ENCODE measurements at regions not wholly inside any gene's neighbourhood (a gene's known extent, or its start where the extent isn't known, plus 50 kb on each side); places are given as distances from the start of the nearest gene placed in this dataset.

DNA sequence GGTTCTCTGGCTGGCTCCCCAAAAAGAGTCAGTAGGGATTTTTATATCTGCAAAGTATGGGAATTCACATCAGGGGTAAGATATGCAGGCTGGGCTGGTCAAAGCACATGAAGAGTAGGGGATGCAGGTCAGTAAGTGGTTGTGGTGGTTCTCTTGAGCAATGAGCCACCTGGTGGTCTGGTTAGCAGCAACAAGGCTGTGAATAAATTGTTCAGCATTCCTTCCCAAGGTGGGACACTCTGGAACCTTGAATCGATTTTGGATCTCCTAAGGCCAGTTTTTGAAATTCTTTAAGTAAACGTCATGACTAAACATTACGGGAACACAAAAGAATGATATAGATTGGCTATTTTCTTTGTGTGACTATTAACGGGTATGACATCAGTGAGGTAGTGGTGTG, 563.0 kb upstream of the NEGR1 start:
- no peaks in the 10 kb centered on the region for H3K27me3 Mint-ChIP-seq
- peaks cover 9% of the 10 kb centered on the region for H3K9me3 Mint-ChIP-seq
- H3K36me3 Mint-ChIP-seq: no peaks in the 10 kb centered on the region
- H3K4me1 Mint-ChIP-seq: no peaks in the 10 kb centered on the region
- H3K27ac Mint-ChIP-seq: no peak overlapping the region
- DNase-seq: no peak
- H3K4me3 Mint-ChIP-seq: no peak overlapping the region
- CTCF ChIA-PET: no interaction called here

DNA sequence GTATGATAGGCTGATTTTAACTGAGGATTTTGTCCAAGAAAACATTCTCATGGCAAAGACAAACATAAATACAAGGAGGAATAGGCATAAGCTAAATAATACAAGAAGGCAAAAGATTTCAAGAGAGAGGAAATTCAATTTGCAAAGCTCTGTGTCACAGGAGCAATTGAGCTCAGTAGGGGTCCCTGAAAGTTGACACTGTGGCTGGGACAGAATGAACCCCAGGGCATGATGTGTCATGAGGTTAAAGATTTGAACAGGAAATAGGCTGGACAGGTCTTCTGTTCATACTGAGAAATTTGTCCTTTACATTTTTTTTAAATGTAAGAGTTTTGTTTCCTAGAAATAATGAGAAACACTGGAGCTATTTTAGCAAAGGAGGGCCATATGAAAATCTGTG, 555.4 kb upstream of the NEGR1 start:
- DNase-seq: no peak
- no peak overlapping the region for H3K4me3 Mint-ChIP-seq
- CTCF ChIA-PET: no interaction called here
- peaks cover 14% of the 10 kb centered on the region for H3K9me3 Mint-ChIP-seq
- H3K27ac Mint-ChIP-seq: no peak overlapping the region
- H3K27me3 Mint-ChIP-seq: no peaks in the 10 kb centered on the region
- H3K4me1 Mint-ChIP-seq: no peaks in the 10 kb centered on the region
- H3K36me3 Mint-ChIP-seq: no peaks in the 10 kb centered on the region

DNA sequence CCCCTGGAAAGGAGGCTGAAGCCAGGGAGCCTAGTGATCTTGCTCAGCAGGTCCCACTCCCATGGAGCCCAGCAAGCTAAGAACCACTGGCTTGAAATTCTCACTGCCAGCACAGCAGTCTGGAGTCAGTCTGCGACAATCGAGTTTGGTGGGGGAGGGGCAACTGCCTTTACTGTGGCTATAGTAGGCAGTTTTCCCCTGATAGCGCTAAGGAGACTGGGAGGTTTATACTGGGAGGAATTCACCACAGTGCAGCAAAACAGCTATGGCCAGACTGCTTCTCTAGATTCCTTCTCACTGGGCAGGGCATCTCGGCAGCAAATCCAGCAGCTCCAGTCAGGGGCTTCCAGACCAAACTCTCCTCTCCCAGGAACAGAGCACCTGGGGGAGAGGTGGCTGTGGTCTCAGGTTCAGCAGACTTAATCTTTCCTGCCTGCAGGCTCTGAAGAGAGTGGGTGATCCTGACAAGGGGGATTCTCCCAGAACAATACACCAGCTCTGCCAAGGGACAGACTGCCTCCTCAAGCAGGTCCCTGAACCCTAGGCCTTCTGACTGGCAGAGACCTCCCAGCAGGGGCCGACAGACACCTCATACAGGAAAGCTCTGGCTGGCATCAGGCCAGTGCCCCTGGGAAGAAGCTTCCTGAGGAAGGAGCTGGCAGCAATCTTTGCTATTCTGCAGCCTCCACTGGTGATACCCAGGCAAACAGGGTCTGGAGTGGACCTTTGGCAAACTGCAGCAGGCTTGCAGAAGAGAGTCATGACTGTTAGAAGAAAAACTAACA, 548.5 kb upstream of the NEGR1 start:
- peaks cover 15% of the 10 kb centered on the region for H3K9me3 Mint-ChIP-seq

DNA sequence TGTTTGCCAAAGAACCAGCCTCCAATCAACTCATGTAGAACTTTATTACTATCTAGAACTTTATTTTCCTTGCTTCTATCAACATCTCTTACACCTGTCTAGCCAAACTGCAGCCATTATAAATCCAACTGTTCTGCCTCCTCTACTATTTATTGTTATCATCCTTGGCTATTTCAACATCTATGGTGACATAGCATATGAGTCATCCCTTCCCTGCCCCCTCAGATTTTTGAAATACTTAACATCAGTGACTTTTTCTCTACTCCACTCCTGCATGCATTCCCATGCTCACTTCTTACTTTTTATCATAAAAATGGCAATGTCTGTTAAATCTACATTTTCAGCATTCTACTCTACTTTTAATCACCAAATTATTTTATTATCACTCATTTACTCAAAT, 544.9 kb upstream of the NEGR1 start:
- Mint-ChIP-seq H3K27me3 (no peaks in the 10 kb centered on the region), H3K4me1 (no peaks in the 10 kb centered on the region), H3K9me3 (peaks cover 12% of the 10 kb centered on the region), H3K27ac (no peak overlapping the region), H3K4me3 (no peak overlapping the region), H3K36me3 (no peaks in the 10 kb centered on the region)
- CTCF ChIA-PET: no interaction called here
- no peak for DNase-seq

More for the DNA sequence above, 548.5 kb upstream of the NEGR1 start:
- CTCF ChIA-PET: no interaction called here
- no peaks in the 10 kb centered on the region for H3K36me3 Mint-ChIP-seq
- no peaks in the 10 kb centered on the region for H3K4me1 Mint-ChIP-seq
- H3K27ac Mint-ChIP-seq: no peak overlapping the region
- DNase-seq: no peak
- no peak overlapping the region for H3K4me3 Mint-ChIP-seq
- no peaks in the 10 kb centered on the region for H3K27me3 Mint-ChIP-seq

DNA sequence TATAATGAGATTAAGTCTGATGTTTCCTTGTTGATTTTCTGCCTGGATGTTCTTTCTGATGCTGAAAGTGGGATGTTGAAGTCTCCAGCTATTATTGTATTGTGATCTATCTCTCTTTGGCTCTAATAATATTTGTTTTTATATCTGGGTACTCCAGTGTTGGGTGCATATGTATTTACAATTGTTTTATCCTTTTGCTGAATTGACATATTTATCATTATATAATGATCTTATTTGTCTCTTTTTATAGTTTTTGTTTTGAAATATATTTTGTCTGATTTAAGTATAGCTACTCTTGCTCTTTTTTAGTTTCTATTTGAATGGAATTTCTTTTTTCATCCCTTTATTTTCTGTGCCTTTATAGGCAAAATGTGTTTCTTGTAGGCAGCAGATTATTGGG, 522.2 kb upstream of the NEGR1 start:
- Mint-ChIP-seq H3K27me3 (no peaks in the 10 kb centered on the region), H3K36me3 (no peaks in the 10 kb centered on the region), H3K4me1 (no peaks in the 10 kb centered on the region), H3K4me3 (no peak overlapping the region), H3K9me3 (peaks cover 5% of the 10 kb centered on the region), H3K27ac (no peak overlapping the region)
- CTCF ChIA-PET: no interaction called here
- DNase-seq: no peak

DNA sequence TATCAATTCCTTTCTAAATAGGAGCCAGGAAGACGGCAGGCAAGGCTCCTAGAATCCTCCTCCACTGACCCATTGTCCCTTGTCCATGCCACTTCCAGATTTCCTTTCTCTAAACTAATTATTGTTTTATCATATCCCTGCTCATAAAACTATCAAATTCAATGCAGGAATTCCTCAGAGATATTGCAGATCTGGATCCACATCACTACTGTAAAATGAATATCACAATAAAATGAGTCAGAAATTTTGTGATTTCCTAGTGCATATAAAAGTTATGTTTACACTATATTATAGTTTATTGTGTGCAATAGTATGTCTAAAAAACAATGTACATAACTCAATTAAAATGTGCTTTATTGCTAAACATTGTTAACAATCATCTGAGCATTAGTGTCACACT, 498.7 kb upstream of the NEGR1 start:
- Mint-ChIP-seq H3K4me3 (no peak overlapping the region), H3K9me3 (no peaks in the 10 kb centered on the region), H3K27me3 (no peaks in the 10 kb centered on the region), H3K36me3 (no peaks in the 10 kb centered on the region), H3K4me1 (no peaks in the 10 kb centered on the region), H3K27ac (no peak overlapping the region)
- DNase-seq: no peak
- CTCF ChIA-PET: no interaction called here

DNA sequence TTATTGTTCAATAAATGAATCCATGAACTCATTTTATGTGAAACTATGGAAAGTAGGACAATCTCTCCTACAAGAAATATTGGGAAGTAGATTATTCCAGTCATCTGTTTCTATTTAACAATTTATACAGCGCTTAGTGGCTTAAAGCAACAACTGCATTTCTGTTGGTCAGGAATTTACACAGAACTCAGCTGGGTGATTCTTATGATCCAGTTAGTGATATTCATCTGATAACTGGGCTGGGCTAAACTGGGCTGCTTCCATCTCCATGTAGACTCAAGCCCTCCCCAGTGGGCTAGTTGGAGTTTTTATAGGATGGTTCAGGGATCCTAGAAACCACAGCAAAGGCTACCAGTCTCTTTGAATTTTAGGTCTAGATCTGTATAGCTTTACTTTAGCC, 497.9 kb upstream of the NEGR1 start:
- H3K36me3 Mint-ChIP-seq: no peaks in the 10 kb centered on the region
- no peak for DNase-seq
- no peak overlapping the region for H3K27ac Mint-ChIP-seq
- H3K4me3 Mint-ChIP-seq: no peak overlapping the region
- H3K9me3 Mint-ChIP-seq: peaks cover 1% of the 10 kb centered on the region
- H3K27me3 Mint-ChIP-seq: no peaks in the 10 kb centered on the region
- CTCF ChIA-PET: no interaction called here
- no peaks in the 10 kb centered on the region for H3K4me1 Mint-ChIP-seq

DNA sequence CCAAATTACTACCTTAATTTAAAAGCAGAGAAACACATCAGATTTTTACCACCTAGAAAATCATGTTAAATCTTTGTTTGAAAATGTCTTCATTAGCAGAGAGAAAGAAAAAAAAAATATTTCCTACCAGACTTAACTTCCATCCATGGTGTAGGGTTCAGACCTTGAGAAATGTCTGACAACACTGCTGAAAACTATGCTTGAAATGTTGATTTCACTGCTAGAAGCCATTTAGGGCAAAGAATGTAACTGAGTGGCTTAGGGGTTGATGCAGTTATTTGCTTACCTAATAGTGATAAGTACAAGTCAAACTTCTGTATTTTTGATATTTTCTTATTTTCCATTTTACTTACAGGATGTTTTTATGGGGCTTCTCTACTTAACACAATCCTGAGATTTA, 495.6 kb upstream of the NEGR1 start:
- CTCF ChIA-PET: no interaction called here
- Mint-ChIP-seq H3K4me1 (no peaks in the 10 kb centered on the region), H3K36me3 (no peaks in the 10 kb centered on the region), H3K27me3 (no peaks in the 10 kb centered on the region), H3K9me3 (peaks cover 5% of the 10 kb centered on the region), H3K27ac (no peak overlapping the region), H3K4me3 (no peak overlapping the region)
- no peak for DNase-seq

DNA sequence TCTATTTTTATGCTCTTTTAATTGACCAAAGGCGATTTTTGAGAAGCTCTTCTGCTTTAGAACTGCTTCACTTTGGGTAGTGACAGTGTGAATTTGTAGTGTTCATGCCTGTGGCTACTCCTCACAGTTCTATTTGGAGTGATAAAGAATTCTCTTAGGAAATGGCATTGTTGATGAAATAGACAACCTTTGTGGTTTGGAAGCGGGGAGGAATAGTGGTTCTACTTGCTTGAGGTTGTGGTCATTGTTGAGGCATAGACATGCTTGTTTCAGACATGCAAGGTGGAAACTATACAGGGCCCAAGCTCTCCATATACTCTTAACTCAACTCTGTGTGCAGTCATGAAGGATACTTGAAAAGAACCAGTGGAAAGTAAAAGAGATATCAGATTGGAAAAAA, 481.1 kb upstream of the NEGR1 start:
- Mint-ChIP-seq H3K4me3 (no peak overlapping the region), H3K9me3 (peaks cover 2% of the 10 kb centered on the region), H3K27me3 (no peaks in the 10 kb centered on the region), H3K4me1 (no peaks in the 10 kb centered on the region), H3K36me3 (no peaks in the 10 kb centered on the region), H3K27ac (no peak overlapping the region)
- no peak for DNase-seq
- CTCF ChIA-PET: no interaction called here

DNA sequence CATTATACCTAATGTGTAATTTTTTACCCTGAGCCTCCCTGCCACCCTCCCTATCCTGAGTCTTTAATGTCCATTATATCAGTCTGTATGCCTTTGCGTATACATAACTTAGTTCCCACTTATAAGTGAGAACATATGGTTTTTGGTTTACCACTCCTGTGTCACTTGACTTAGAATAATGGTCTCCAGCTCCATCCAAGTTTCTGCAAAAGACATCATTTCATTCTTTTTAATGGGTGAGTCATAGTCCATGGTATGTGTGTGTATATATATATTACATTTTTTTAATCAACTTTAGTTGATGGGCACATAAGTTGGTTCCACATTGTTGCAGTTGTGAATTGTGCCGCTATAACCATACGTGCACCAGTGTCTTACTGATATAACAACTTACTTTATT, 477.1 kb upstream of the NEGR1 start:
- no peak for DNase-seq
- H3K4me1 Mint-ChIP-seq: no peaks in the 10 kb centered on the region
- H3K36me3 Mint-ChIP-seq: no peaks in the 10 kb centered on the region
- no peaks in the 10 kb centered on the region for H3K27me3 Mint-ChIP-seq
- CTCF ChIA-PET: no interaction called here
- no peak overlapping the region for H3K4me3 Mint-ChIP-seq
- H3K27ac Mint-ChIP-seq: no peak overlapping the region
- H3K9me3 Mint-ChIP-seq: peaks cover 2% of the 10 kb centered on the region

DNA sequence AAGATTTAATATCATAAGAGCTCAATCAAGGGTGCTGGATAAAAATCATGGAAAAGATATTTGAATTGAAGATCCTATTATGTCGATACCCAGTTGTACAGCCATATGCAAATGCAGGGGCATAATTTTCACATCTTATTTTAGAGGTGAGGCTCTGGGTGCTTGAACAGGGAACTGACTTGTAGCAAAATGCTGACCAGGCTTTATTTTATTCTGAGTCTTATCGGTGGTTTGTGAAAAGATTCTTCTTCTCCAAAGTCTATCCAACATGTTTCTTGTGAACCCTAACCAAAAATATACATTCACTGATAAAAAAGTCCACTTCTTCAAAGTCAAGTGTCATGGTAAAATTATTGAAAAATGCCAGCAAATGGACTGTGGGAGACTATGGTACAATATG, 475.5 kb upstream of the NEGR1 start:
- H3K9me3 Mint-ChIP-seq: peaks cover 2% of the 10 kb centered on the region
- no peak overlapping the region for H3K4me3 Mint-ChIP-seq
- no peaks in the 10 kb centered on the region for H3K4me1 Mint-ChIP-seq
- H3K36me3 Mint-ChIP-seq: no peaks in the 10 kb centered on the region
- no peak overlapping the region for H3K27ac Mint-ChIP-seq
- CTCF ChIA-PET: no interaction called here
- DNase-seq: no peak
- H3K27me3 Mint-ChIP-seq: no peaks in the 10 kb centered on the region

DNA sequence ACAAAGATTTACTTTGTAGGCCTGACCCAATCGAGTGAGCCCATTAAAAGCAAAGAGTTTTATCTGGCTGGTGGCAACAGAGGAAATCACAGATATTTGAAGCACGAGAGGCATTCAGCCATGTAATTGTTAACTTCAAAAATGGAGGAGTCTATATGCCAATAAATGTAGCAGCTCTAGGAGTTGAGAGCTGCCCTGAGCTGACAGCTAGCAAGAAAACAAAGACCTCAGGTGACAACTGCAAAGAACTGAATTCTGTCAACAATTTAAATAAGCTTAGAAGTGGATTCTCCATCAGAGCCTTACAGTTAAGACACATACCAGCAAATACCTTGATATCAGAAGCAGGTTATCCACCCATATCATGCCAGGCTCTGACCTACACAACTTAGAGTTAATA, 463.1 kb upstream of the NEGR1 start:
- Mint-ChIP-seq H3K27me3 (no peaks in the 10 kb centered on the region), H3K27ac (no peak overlapping the region), H3K9me3 (peaks cover 3% of the 10 kb centered on the region), H3K4me1 (no peaks in the 10 kb centered on the region), H3K36me3 (no peaks in the 10 kb centered on the region), H3K4me3 (no peak overlapping the region)
- no peak for DNase-seq
- CTCF ChIA-PET: no interaction called here

DNA sequence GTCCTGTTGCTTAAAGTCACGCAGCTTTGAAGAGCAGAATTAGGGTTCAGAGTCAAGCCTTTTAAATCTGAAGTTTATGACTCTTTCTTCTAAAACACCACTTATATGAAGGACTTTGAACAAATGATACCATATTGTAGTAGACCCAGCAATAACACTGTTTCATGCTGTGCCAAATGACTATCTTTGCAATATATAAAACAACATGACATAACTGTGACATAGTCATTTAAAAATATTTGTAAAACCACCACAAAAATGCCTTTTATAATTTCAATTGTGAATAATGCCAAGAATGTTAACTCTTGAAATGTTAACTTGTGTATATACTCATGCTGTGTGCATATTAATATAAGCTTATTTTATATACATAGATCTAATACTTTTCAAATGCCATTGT, 452.1 kb upstream of the NEGR1 start:
- Mint-ChIP-seq H3K4me3 (no peak overlapping the region), H3K4me1 (no peaks in the 10 kb centered on the region), H3K27ac (no peak overlapping the region), H3K9me3 (peaks cover 12% of the 10 kb centered on the region), H3K27me3 (no peaks in the 10 kb centered on the region), H3K36me3 (no peaks in the 10 kb centered on the region)
- no peak for DNase-seq
- CTCF ChIA-PET: no interaction called here

DNA sequence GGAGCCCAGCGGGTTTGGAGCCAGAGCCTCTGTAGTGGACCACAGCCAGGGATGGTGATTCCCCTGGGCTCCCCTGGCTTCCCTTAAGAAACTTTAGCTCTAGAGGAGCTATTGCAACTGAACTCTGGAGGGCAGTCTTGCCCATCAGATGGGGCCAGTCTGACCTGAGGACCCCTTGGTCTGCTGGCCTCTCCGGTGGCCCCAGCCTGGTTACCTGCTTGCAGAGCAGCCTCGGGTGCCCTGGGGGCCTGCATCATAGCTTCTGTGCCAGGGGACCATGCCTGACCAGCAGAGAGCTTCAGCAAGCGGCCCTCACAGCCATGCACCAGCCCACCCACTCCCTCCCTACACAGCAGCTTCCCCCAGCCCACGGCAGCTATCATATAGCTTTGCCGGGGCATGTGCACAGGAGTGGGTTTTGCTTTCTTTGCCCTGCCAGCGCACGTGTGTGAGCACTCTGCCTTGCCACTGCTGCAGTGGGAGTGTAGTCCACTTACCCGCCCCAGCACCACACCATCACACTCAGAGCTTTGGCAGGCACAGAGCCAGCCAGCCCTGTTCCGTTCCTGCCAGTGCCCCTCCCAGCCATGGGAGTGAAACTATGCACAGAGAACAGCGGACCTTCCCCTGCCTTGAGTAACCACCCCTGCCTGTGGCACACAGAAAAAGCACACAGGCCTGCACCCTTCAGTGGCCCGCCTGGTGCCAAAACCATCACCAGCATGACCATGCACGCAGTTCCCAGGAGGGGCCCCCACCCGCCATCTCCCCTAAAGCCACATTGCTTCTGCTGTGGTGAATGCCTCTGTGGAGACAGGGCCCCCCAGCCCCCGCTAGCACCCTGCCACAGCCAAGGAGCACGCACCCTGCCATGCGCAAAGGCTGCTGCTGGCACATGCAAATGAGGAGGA, 442.9 kb upstream of the NEGR1 start:
- H3K27me3 Mint-ChIP-seq: no peaks in the 10 kb centered on the region
- no peak overlapping the region for H3K27ac Mint-ChIP-seq
- CTCF ChIA-PET: no interaction called here
- H3K4me1 Mint-ChIP-seq: no peaks in the 10 kb centered on the region
- no peak for DNase-seq
- no peak overlapping the region for H3K4me3 Mint-ChIP-seq
- no peaks in the 10 kb centered on the region for H3K36me3 Mint-ChIP-seq
- peaks cover 8% of the 10 kb centered on the region for H3K9me3 Mint-ChIP-seq

DNA sequence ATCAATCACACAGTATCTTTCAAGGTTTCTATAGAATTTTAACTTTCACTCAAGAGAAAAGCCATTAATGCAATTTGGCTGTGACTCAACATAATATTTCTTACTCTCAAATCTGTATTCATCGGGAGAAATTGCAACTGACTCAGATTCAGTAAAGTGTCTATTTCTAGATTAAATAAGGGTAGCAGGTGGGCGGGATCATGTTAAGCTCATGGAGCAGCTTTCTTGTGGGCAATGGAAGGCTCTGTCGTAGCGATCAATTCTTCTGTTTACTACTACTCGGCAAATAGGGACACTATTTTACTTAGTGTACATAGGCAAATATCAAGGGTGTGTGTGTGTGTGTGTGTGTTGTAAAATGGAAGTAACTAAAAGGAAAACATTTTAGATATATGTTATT, 423.6 kb upstream of the NEGR1 start:
- H3K4me3 Mint-ChIP-seq: no peak overlapping the region
- CTCF ChIA-PET: interaction anchor here (0.7 kb wide), 1 partner anchor 26 kb away, joined by 3 read pairs; no protein-coding TSS in a partner anchor
- no peak overlapping the region for H3K27ac Mint-ChIP-seq
- no peaks in the 10 kb centered on the region for H3K27me3 Mint-ChIP-seq
- no peaks in the 10 kb centered on the region for H3K36me3 Mint-ChIP-seq
- DNase-seq: no peak
- no peaks in the 10 kb centered on the region for H3K9me3 Mint-ChIP-seq
- no peaks in the 10 kb centered on the region for H3K4me1 Mint-ChIP-seq

Data from activated naive CD4-positive, alpha-beta T cell treated with anti-CD3 and anti-CD28 coated beads, Interleukin-2, amount 10 ng/mL, durations not matched to agents 7 days and 5 days (primary cell).